WTC11 (cell line): ENCODE measurements at regions not wholly inside any gene's neighbourhood (a gene's known extent, or its start where the extent isn't known, plus 50 kb on each side); places are given as distances from the start of the nearest gene placed in this dataset.

Experiments used
- ATAC-seq: fragments of 200-7000 bp; cut with Tn5 transposase; 2 replicates; pipeline ENCODE4 v1.10.0; 2021; ENCODE audit warnings: mild to moderate bottlenecking, moderate library complexity
- CTCF ChIA-PET: fragments of 300-600 bp; sonication (Branson Sonifier 250); formaldehyde crosslinking; loops from one replicate; lab custom pipeline; 2021; ENCODE audit warnings: antibody characterized with exemption; lab: Charles Lee
- POLR2A ChIA-PET: fragments of 350-600 bp; sonication (Branson Sonifier 250); formaldehyde crosslinking; loops from one replicate; lab custom pipeline; 2021; ENCODE audit warnings: antibody characterized with exemption; lab: Charles Lee
- DNase-seq: peaks from one replicate; pipeline ENCODE4 v3.0.0; 2021; ENCODE audit warnings: low spot score
- H3K27ac Mint-ChIP-seq: 2 replicates; pipeline ENCODE4 v1.8.0; 2021; ENCODE audit warnings: mixed read lengths
- H3K27me3 Mint-ChIP-seq: 2 replicates; pipeline ENCODE4 v1.8.0; 2021; ENCODE audit warnings: low read depth, mild to moderate bottlenecking, moderate library complexity, mixed read lengths
- H3K36me3 Mint-ChIP-seq: 2 replicates; pipeline ENCODE4 v1.8.0; 2021; ENCODE audit warnings: mixed read lengths
- H3K4me1 Mint-ChIP-seq: 2 replicates; pipeline ENCODE4 v1.8.0; 2022; ENCODE audit warnings: mixed read lengths
- H3K4me3 Mint-ChIP-seq: 2 replicates; pipeline ENCODE4 v1.8.0; 2021; ENCODE audit warnings: mild to moderate bottlenecking, moderate library complexity, mixed read lengths
- H3K9me3 Mint-ChIP-seq: 2 replicates; pipeline ENCODE4 v1.8.0; 2021; ENCODE audit warnings: mixed read lengths
- CBFB ChIP-seq: sonication (generic); formaldehyde crosslinking; IDR thresholded peaks from 2 replicates; pipeline ENCODE4 v1.8.1; 2022; ENCODE audit warnings: mild to moderate bottlenecking, low read depth, missing genetic modification reagents
- CREB1 ChIP-seq: sonication (generic); formaldehyde crosslinking; IDR thresholded peaks from 2 replicates; pipeline ENCODE4 v1.8.0; 2023; ENCODE audit warnings: mild to moderate bottlenecking, missing genetic modification reagents
- ESRRA ChIP-seq: sonication (generic); formaldehyde crosslinking; IDR thresholded peaks from 2 replicates; pipeline ENCODE4 v1.8.1; 2022; ENCODE audit warnings: mild to moderate bottlenecking, missing genetic modification reagents, borderline replicate concordance
- SMAD4 ChIP-seq: sonication (generic); formaldehyde crosslinking; IDR thresholded peaks from 2 replicates; pipeline ENCODE4 v1.8.0; 2022; ENCODE audit warnings: mild to moderate bottlenecking, missing genetic modification reagents
- TEAD4 ChIP-seq: sonication (generic); formaldehyde crosslinking; IDR thresholded peaks from 2 replicates; pipeline ENCODE4 v1.8.0; 2022; ENCODE audit warnings: mild to moderate bottlenecking, missing genetic modification reagents
- TP53 ChIP-seq: sonication (generic); formaldehyde crosslinking; IDR thresholded peaks from 2 replicates; pipeline ENCODE4 v1.8.1; 2023; ENCODE audit warnings: mild to moderate bottlenecking, missing genetic modification reagents
- ZBTB43 ChIP-seq: sonication (generic); formaldehyde crosslinking; IDR thresholded peaks from 2 replicates; pipeline ENCODE4 v1.8.1; 2023; ENCODE audit warnings: mild to moderate bottlenecking, missing genetic modification reagents
- ZNF121 ChIP-seq: sonication (generic); formaldehyde crosslinking; IDR thresholded peaks from 2 replicates; pipeline ENCODE4 v1.8.0; 2023; ENCODE audit warnings: missing genetic modification reagents
- ZNF232 ChIP-seq: sonication (generic); formaldehyde crosslinking; IDR thresholded peaks from 2 replicates; pipeline ENCODE4 v1.8.0; 2022; ENCODE audit warnings: mild to moderate bottlenecking, missing genetic modification reagents
- ZNF317 ChIP-seq: sonication (generic); formaldehyde crosslinking; IDR thresholded peaks from 2 replicates; pipeline ENCODE4 v1.8.1; 2023; ENCODE audit warnings: low read depth, mild to moderate bottlenecking, moderate library complexity, missing genetic modification reagents, borderline replicate concordance
- ZNF416 ChIP-seq: fragments of 250-450 bp; sonication (Bioruptor Pico); IDR thresholded peaks from 2 replicates; pipeline ENCODE4 v1.9.0; 2021; ENCODE audit warnings: mild to moderate bottlenecking, inconsistent platforms
- ZNF532 ChIP-seq: fragments of 250-450 bp; sonication (Bioruptor Pico); IDR thresholded peaks from 2 replicates; pipeline ENCODE4 v1.9.0; 2021; ENCODE audit warnings: mild to moderate bottlenecking, borderline replicate concordance
- TF ChIP-seq, protein P1 (sequence below): fragments of 250-450 bp; sonication (Bioruptor Pico); IDR thresholded peaks from 2 replicates; pipeline ENCODE4 v1.9.0; 2021; ENCODE audit warnings: mild to moderate bottlenecking
- TF ChIP-seq, protein P2 (sequence below): sonication (generic); formaldehyde crosslinking; IDR thresholded peaks from 2 replicates; pipeline ENCODE4 v1.8.1; 2023; ENCODE audit warnings: mild to moderate bottlenecking, missing genetic modification reagents
- TF ChIP-seq, protein P3 (sequence below): sonication (generic); formaldehyde crosslinking; IDR thresholded peaks from 2 replicates; pipeline ENCODE4 v1.8.0; 2022; ENCODE audit warnings: mild to moderate bottlenecking, missing genetic modification reagents
- TF ChIP-seq, protein P4 (sequence below): sonication (generic); formaldehyde crosslinking; IDR thresholded peaks from 2 replicates; pipeline ENCODE4 v1.8.0; 2022; ENCODE audit warnings: mild to moderate bottlenecking, missing genetic modification reagents
- TF ChIP-seq, protein P5 (sequence below): sonication (generic); formaldehyde crosslinking; IDR thresholded peaks from 2 replicates; pipeline ENCODE4 v1.8.1; 2023; ENCODE audit warnings: mild to moderate bottlenecking, moderate library complexity, missing genetic modification reagents
- TF ChIP-seq, protein P6 (sequence below): sonication (generic); formaldehyde crosslinking; IDR thresholded peaks from 2 replicates; pipeline ENCODE4 v1.8.0; 2022; ENCODE audit warnings: mild to moderate bottlenecking, missing genetic modification reagents
- TF ChIP-seq, protein P7 (sequence below): fragments of 250-450 bp; sonication (Bioruptor Pico); IDR thresholded peaks from 2 replicates; pipeline ENCODE4 v1.8.0; 2021; ENCODE audit warnings: mild to moderate bottlenecking

- TF ChIP-seq, protein P1, sequence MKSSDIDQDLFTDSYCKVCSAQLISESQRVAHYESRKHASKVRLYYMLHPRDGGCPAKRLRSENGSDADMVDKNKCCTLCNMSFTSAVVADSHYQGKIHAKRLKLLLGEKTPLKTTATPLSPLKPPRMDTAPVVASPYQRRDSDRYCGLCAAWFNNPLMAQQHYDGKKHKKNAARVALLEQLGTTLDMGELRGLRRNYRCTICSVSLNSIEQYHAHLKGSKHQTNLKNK (CRISPR knock-in tag) = no peak
Observed at GRCh38 chr5:106368021-106368420, 1302.7 kb downstream of the EFNA5 start (continued).

- no peak overlapping the region for H3K4me3 Mint-ChIP-seq
- CTCF ChIA-PET = no interaction called here
- ATAC-seq (no peak), DNase-seq (no peak)
- H3K27me3 Mint-ChIP-seq = no peaks in the 10 kb centered on the region
- no peak for TF ChIP-seq ZNF121 (CRISPR knock-in tag)
- TF ChIP-seq, protein P2, sequence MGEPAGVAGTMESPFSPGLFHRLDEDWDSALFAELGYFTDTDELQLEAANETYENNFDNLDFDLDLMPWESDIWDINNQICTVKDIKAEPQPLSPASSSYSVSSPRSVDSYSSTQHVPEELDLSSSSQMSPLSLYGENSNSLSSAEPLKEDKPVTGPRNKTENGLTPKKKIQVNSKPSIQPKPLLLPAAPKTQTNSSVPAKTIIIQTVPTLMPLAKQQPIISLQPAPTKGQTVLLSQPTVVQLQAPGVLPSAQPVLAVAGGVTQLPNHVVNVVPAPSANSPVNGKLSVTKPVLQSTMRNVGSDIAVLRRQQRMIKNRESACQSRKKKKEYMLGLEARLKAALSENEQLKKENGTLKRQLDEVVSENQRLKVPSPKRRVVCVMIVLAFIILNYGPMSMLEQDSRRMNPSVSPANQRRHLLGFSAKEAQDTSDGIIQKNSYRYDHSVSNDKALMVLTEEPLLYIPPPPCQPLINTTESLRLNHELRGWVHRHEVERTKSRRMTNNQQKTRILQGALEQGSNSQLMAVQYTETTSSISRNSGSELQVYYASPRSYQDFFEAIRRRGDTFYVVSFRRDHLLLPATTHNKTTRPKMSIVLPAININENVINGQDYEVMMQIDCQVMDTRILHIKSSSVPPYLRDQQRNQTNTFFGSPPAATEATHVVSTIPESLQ (CRISPR knock-in tag) = no peak
- H3K36me3 Mint-ChIP-seq = peaks cover 20% of the 10 kb centered on the region
- POLR2A ChIA-PET = no interaction called here
- H3K9me3 Mint-ChIP-seq = peaks cover 33% of the 10 kb centered on the region
- H3K27ac Mint-ChIP-seq = no peak overlapping the region
- no peaks in the 10 kb centered on the region for H3K4me1 Mint-ChIP-seq
Observed at GRCh38 chr5:106367281-106367680, 1303.5 kb downstream of the EFNA5 start.

DNA sequence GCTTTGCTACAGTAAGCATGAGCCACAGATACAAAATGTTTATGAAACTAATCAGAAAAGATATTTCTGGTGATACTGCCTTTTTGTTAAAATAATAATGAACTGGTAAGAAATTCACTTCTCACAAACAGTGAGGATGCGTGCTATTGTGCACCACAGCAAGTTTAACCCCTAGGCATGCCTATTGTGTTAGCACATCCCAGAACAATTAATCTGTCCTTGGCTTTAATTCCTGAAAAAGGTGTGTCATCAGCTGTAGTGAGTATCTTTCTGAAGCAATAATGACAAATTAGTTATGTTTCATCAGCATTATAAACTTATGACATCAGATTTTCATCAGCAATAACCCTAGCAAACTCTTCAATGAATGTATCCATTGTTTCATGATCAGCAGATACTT, 1307.2 kb downstream of the EFNA5 start:
- CTCF ChIA-PET = no interaction called here
- POLR2A ChIA-PET = no interaction called here
- TF ChIP-seq CBFB (CRISPR knock-in tag) (no peak), ZNF232 (CRISPR knock-in tag) (no peak), CREB1 (CRISPR knock-in tag) (no peak), TP53 (CRISPR knock-in tag) (no peak), TEAD4 (CRISPR knock-in tag) (no peak), ZNF532 (CRISPR knock-in tag) (no peak), ESRRA (CRISPR knock-in tag) (no peak), SMAD4 (CRISPR knock-in tag) (no peak), ZBTB43 (CRISPR knock-in tag) (no peak), ZNF317 (CRISPR knock-in tag) (no peak), ZNF416 (CRISPR knock-in tag) (no peak)
- TF ChIP-seq, protein P3, sequence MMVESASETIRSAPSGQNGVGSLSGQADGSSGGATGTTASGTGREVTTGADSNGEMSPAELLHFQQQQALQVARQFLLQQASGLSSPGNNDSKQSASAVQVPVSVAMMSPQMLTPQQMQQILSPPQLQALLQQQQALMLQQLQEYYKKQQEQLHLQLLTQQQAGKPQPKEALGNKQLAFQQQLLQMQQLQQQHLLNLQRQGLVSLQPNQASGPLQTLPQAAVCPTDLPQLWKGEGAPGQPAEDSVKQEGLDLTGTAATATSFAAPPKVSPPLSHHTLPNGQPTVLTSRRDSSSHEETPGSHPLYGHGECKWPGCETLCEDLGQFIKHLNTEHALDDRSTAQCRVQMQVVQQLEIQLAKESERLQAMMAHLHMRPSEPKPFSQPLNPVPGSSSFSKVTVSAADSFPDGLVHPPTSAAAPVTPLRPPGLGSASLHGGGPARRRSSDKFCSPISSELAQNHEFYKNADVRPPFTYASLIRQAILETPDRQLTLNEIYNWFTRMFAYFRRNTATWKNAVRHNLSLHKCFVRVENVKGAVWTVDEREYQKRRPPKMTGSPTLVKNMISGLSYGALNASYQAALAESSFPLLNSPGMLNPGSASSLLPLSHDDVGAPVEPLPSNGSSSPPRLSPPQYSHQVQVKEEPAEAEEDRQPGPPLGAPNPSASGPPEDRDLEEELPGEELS (CRISPR knock-in tag) = no peak
- TF ChIP-seq, protein P4, sequence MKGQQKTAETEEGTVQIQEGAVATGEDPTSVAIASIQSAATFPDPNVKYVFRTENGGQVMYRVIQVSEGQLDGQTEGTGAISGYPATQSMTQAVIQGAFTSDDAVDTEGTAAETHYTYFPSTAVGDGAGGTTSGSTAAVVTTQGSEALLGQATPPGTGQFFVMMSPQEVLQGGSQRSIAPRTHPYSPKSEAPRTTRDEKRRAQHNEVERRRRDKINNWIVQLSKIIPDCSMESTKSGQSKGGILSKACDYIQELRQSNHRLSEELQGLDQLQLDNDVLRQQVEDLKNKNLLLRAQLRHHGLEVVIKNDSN (CRISPR knock-in tag) = no peak
- TF ChIP-seq, protein P5, sequence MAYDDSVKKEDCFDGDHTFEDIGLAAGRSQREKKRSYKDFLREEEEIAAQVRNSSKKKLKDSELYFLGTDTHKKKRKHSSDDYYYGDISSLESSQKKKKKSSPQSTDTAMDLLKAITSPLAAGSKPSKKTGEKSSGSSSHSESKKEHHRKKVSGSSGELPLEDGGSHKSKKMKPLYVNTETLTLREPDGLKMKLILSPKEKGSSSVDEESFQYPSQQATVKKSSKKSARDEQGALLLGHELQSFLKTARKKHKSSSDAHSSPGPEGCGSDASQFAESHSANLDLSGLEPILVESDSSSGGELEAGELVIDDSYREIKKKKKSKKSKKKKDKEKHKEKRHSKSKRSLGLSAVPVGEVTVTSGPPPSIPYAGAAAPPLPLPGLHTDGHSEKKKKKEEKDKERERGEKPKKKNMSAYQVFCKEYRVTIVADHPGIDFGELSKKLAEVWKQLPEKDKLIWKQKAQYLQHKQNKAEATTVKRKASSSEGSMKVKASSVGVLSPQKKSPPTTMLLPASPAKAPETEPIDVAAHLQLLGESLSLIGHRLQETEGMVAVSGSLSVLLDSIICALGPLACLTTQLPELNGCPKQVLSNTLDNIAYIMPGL = no peak
- TF ChIP-seq, protein P6, sequence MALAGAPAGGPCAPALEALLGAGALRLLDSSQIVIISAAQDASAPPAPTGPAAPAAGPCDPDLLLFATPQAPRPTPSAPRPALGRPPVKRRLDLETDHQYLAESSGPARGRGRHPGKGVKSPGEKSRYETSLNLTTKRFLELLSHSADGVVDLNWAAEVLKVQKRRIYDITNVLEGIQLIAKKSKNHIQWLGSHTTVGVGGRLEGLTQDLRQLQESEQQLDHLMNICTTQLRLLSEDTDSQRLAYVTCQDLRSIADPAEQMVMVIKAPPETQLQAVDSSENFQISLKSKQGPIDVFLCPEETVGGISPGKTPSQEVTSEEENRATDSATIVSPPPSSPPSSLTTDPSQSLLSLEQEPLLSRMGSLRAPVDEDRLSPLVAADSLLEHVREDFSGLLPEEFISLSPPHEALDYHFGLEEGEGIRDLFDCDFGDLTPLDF = no peak
- TF ChIP-seq, protein P7, sequence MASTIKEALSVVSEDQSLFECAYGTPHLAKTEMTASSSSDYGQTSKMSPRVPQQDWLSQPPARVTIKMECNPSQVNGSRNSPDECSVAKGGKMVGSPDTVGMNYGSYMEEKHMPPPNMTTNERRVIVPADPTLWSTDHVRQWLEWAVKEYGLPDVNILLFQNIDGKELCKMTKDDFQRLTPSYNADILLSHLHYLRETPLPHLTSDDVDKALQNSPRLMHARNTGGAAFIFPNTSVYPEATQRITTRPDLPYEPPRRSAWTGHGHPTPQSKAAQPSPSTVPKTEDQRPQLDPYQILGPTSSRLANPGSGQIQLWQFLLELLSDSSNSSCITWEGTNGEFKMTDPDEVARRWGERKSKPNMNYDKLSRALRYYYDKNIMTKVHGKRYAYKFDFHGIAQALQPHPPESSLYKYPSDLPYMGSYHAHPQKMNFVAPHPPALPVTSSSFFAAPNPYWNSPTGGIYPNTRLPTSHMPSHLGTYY (CRISPR knock-in tag) = no peak

More for the DNA sequence above, 1307.2 kb downstream of the EFNA5 start:
- Mint-ChIP-seq H3K36me3 (peaks cover 12% of the 10 kb centered on the region), H3K4me3 (no peak overlapping the region), H3K4me1 (no peaks in the 10 kb centered on the region), H3K27ac (no peak overlapping the region), H3K9me3 (peaks cover 16% of the 10 kb centered on the region), H3K27me3 (no peaks in the 10 kb centered on the region; the same call in 1 of the 2 replicates)
- ATAC-seq = no peak
- DNase-seq = no peak
